ENCODE measurements at regions not wholly inside any gene's neighbourhood (a gene's known extent, or its start where the extent isn't known, plus 50 kb on each side); places are given as distances from the start of the nearest gene placed in this dataset.

DNA sequence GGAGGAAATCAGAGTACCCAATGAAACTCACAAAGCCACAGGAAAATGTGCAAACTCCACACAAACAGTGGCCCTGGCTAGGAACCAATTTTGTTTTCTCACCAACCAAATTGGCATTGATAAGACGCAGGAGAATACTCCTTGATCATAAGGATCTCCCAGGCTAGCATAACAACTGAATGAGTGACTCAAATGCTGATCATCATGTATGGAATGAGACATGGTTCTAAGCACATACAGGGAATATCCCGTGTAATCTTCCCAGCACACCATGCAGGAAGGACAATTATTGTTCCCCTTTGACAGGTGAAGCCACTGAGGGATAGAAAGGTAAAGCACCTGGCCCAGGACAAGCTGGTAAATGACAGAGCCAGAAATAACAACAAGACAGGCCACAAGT, 180.0 kb upstream of the DUSP10 start:
- Histone ChIP-seq H3K79me2 (ENCODE audit: insufficient read depth, low read length) (no peaks in the 10 kb centered on the region), H3K4me1 (ENCODE audit: insufficient read depth, low read length, poor library complexity, severe bottlenecking) (peaks cover 42% of the 10 kb centered on the region), H3F3A (ENCODE audit: low read depth) (no peaks in the 10 kb centered on the region), H3K27me3 (ENCODE audit: insufficient read depth, low read length, poor library complexity, severe bottlenecking) (no peaks in the 10 kb centered on the region), H2AFZ (ENCODE audit: low read length) (no peak overlapping the region), H3K9me2 (replicated peaks; ENCODE audit: low read depth, low read length) (no peaks in the 10 kb centered on the region), H3K4me3 (ENCODE audit: low read length, poor library complexity, severe bottlenecking) (no peak overlapping the region), H3K36me3 (ENCODE audit: insufficient read depth, low read length) (no peaks in the 10 kb centered on the region), H3K9ac (ENCODE audit: low read depth, low read length, poor library complexity, severe bottlenecking) (no peak overlapping the region), H3K4me2 (ENCODE audit: low read depth, low read length, poor library complexity, severe bottlenecking) (no peak overlapping the region), H3K9me3 (ENCODE audit: insufficient read depth, low read depth, low read length) (no peaks in the 10 kb centered on the region), H4K20me1 (ENCODE audit: insufficient read depth, low read length, poor library complexity, severe bottlenecking) (no peaks in the 10 kb centered on the region)
- TF ChIP-seq CTCF (conservative IDR thresholded peaks at IDR 0.05; ENCODE audit: low read length): no peak
- no peak for TF ChIP-seq EZH2phosphoT487 (IDR thresholded peaks at IDR 0.05; ENCODE audit: borderline replicate concordance)

- Histone ChIP-seq H3K9me2 (replicated peaks; ENCODE audit: low read depth, low read length) (no peaks in the 10 kb centered on the region), H3K9ac (ENCODE audit: low read depth, low read length, poor library complexity, severe bottlenecking) (no peak overlapping the region), H3K9me3 (ENCODE audit: insufficient read depth, low read depth, low read length) (no peaks in the 10 kb centered on the region), H3K4me2 (ENCODE audit: low read depth, low read length, poor library complexity, severe bottlenecking) (no peak overlapping the region), H3K4me3 (ENCODE audit: low read length, poor library complexity, severe bottlenecking) (no peak overlapping the region), H3F3A (ENCODE audit: low read depth) (no peaks in the 10 kb centered on the region), H3K27me3 (ENCODE audit: insufficient read depth, low read length, poor library complexity, severe bottlenecking) (no peaks in the 10 kb centered on the region), H2AFZ (ENCODE audit: low read length) (peak overlapping the region; percentile 29), H4K20me1 (ENCODE audit: insufficient read depth, low read length, poor library complexity, severe bottlenecking) (no peaks in the 10 kb centered on the region), H3K4me1 (ENCODE audit: insufficient read depth, low read length, poor library complexity, severe bottlenecking) (peaks cover 23% of the 10 kb centered on the region), H3K36me3 (ENCODE audit: insufficient read depth, low read length) (no peaks in the 10 kb centered on the region), H3K79me2 (ENCODE audit: insufficient read depth, low read length) (no peaks in the 10 kb centered on the region)
- no peak for TF ChIP-seq EZH2phosphoT487 (IDR thresholded peaks at IDR 0.05; ENCODE audit: borderline replicate concordance)
- TF ChIP-seq CTCF (conservative IDR thresholded peaks at IDR 0.05; ENCODE audit: low read length): no peak
These were observed 177.9 kb upstream of the DUSP10 start for GRCh38 chr1:221919743-221920142.

DNA sequence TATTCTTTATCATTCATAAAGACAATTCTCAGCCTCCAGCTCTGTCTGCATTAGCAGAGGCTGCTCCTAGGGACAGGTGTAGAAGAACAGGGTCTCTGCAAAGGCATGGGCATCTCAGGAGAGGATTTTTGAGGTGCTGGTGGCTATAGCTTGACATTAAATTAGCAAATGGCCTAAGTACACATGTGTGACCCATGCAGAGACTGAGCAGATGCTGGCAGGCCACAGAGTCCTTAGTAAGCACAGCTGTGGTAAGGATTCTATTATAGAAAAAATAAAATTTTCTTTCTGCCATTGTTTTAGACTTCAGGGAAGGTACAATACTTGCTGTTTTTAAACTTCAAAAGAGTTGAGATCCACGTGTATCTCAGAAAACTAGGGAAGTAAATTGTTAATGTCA, 177.5 kb upstream of the DUSP10 start:
- peaks cover 19% of the 10 kb centered on the region for H3K4me1 ChIP-seq (ENCODE audit: insufficient read depth, low read length, poor library complexity, severe bottlenecking)
- H3K9ac ChIP-seq (ENCODE audit: low read depth, low read length, poor library complexity, severe bottlenecking): no peak overlapping the region
- H3K4me2 ChIP-seq (ENCODE audit: low read depth, low read length, poor library complexity, severe bottlenecking): no peak overlapping the region
- H3K79me2 ChIP-seq (ENCODE audit: insufficient read depth, low read length): no peaks in the 10 kb centered on the region
- no peaks in the 10 kb centered on the region for H4K20me1 ChIP-seq (ENCODE audit: insufficient read depth, low read length, poor library complexity, severe bottlenecking)
- no peaks in the 10 kb centered on the region for H3K9me2 ChIP-seq (replicated peaks; ENCODE audit: low read depth, low read length)
- H3K27me3 ChIP-seq (ENCODE audit: insufficient read depth, low read length, poor library complexity, severe bottlenecking): no peaks in the 10 kb centered on the region
- H3F3A ChIP-seq (ENCODE audit: low read depth): no peaks in the 10 kb centered on the region
- H2AFZ ChIP-seq (ENCODE audit: low read length): peak overlapping the region; percentile 29
- no peaks in the 10 kb centered on the region for H3K36me3 ChIP-seq (ENCODE audit: insufficient read depth, low read length)
- no peak overlapping the region for H3K4me3 ChIP-seq (ENCODE audit: low read length, poor library complexity, severe bottlenecking)
- no peaks in the 10 kb centered on the region for H3K9me3 ChIP-seq (ENCODE audit: insufficient read depth, low read depth, low read length)
- TF ChIP-seq EZH2phosphoT487 (IDR thresholded peaks at IDR 0.05; ENCODE audit: borderline replicate concordance): no peak
- no peak for TF ChIP-seq CTCF (conservative IDR thresholded peaks at IDR 0.05; ENCODE audit: low read length)
